Fibroblast of skin of back (primary cell): ENCODE measurements at regions not wholly inside any gene's neighbourhood (a gene's known extent, or its start where the extent isn't known, plus 50 kb on each side); places are given as distances from the start of the nearest gene placed in this dataset.
A peak's percentile ranks its signal among the peaks of the same experiment; 100 is the strongest.

ENCODE experiments used
- DNase-seq: peaks from one replicate; pipeline ENCODE4 v3.0.0-alpha.2; 2013

GRCh38 chr9:114733816-114734215 is 51.8 kb upstream of the TEX48 start:
- peak; percentile 35 for DNase-seq

GRCh38 chr9:114732823-114733222 is 50.8 kb upstream of the TEX48 start:
- no peak for DNase-seq
